ENCODE measurements at regions not wholly inside any gene's neighbourhood (a gene's known extent, or its start where the extent isn't known, plus 50 kb on each side); places are given as distances from the start of the nearest gene placed in this dataset.

DNA sequence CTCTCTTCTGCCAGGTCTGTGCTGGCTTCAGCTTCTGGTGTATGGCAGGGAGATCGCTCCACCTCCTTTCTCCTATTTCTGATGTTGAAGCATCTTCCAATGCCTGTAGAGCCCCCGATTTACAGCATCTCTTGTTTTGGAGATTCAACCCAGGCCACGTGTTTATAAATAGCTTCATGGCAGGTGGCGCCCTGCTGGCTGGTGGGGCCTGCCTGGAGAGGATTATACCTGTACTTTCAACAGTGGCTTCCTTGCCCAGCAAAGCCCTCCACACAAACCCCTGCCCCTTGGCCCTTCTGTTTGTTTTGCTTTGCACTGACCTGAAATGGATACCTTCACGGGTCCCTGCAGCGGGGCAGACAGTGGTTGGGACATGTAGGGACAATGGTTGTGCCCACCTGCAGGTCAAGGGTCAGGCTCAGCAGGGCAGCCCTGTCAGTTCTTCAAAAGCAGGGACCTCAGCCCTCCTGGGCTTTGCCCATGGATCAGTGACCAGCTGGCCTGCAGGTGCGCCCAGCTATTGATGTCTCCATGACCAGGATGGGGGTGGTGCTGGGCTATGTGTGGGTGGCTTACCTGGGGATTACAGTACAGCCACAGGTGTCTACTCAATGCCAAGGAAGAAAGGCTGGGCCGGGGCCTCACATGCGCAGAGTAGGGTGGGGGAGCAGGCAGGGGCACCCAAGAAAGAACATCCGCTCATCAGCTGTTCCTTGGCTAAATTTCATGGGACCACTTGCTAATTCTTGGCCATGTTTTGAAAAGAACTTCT, 112.7 kb upstream of the PRR23C start:
- TF ChIP-seq, protein P1, sequence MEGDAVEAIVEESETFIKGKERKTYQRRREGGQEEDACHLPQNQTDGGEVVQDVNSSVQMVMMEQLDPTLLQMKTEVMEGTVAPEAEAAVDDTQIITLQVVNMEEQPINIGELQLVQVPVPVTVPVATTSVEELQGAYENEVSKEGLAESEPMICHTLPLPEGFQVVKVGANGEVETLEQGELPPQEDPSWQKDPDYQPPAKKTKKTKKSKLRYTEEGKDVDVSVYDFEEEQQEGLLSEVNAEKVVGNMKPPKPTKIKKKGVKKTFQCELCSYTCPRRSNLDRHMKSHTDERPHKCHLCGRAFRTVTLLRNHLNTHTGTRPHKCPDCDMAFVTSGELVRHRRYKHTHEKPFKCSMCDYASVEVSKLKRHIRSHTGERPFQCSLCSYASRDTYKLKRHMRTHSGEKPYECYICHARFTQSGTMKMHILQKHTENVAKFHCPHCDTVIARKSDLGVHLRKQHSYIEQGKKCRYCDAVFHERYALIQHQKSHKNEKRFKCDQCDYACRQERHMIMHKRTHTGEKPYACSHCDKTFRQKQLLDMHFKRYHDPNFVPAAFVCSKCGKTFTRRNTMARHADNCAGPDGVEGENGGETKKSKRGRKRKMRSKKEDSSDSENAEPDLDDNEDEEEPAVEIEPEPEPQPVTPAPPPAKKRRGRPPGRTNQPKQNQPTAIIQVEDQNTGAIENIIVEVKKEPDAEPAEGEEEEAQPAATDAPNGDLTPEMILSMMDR (IDR thresholded peaks at IDR 0.05) = no peak
- TF ChIP-seq EZH2 (IDR thresholded peaks at IDR 0.05; ENCODE audit: borderline replicate concordance, insufficient read depth, low read depth, low read length, poor library complexity, severe bottlenecking) = no peak

Measured in B cell (primary cell).